Activated T-cell treated with anti-CD3 and anti-CD28 coated beads for 48 hours (primary cell): ENCODE measurements at regions not wholly inside any gene's neighbourhood (a gene's known extent, or its start where the extent isn't known, plus 50 kb on each side); places are given as distances from the start of the nearest gene placed in this dataset.

ENCODE experiments used
- DNase-seq: peaks from one replicate; pipeline ENCODE4 v3.0.0-alpha.2; 2020; ENCODE audit warnings: low read depth

DNA sequence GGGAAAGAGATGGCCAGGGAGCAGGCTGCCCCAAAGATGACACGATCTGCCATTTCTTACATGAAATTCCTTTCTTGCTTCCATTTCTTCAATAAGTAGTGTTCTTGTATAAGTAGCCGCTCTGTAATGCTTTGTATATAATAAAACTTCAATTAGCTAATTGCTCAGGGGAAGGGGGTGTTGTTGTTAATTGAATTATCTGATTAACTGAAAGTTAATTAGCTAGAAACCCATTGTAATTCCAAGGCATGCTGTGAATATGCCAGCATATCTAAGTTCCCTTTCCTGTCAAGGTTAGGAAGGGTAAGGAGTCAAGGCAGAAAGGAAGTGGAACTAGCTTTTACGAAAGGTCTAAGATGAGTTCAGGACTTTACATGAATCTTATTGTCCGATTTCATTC lies 765.9 kb downstream of the TYW1 start:
- no peak for DNase-seq

- DNase-seq = no peak
These were observed 767.7 kb downstream of the TYW1 start for GRCh38 chr7:67764289-67764688.

DNA sequence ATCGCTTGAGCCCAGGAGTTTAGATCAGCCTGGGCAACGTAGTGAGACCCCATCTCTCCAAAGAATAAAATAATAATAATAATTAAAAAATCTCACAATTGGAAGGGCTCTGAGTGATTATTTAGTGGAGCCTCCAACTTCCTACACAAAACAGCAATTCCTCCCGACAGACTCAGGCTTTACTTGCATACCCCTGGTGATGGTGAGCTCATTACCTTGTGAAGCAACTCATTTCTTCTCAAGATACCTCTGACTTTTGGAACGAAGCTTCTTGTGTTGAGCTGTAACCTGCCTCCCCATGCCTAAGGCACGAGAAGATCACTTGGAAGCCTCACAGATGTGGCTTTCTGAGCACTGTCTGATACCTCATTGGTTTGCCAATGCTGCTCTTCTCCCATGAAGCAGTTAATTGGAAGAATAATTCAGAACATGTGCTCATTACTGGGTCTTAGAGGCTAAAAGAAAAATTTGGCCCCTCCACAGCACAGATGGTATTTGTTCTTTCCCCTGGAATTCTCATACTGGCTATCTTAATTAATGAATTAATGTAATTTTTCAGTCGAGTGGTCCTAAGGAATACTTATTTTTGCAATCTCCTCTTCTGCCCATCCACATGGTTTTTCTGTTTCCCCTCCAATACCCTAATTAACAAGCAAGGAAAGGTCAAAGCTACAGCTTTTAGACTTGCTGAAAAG lies 769.0 kb downstream of the TYW1 start:
- DNase-seq = no peak

- DNase-seq = no peak
These were observed 770.3 kb downstream of the TYW1 start for GRCh38 chr7:67766906-67767410.

GRCh38 chr7:67771846-67772605 lies 775.4 kb downstream of the TYW1 start:
- DNase-seq = no peak

DNA sequence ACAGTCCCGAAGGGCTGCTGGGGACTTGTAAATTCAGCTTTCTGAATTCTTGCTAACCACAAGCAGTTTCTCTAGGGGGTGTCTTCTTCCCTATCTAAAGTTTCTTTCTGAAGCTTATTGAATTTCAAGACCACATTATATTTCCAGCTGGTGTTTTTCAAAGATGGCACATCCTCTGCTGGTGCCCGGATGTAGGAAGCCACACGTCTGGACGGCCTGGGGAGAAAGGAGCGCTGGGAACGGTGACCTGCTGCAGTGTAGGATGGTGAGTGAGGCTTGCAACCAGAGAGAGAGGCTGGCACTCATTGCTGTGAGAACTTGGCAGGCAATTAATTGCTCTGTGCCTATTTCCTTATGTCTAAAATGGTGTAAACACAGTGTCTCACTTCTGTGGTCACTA lies 776.4 kb downstream of the TYW1 start:
- DNase-seq = no peak

GRCh38 chr7:67777119-67777518 lies 780.5 kb downstream of the TYW1 start:
- no peak for DNase-seq

DNA sequence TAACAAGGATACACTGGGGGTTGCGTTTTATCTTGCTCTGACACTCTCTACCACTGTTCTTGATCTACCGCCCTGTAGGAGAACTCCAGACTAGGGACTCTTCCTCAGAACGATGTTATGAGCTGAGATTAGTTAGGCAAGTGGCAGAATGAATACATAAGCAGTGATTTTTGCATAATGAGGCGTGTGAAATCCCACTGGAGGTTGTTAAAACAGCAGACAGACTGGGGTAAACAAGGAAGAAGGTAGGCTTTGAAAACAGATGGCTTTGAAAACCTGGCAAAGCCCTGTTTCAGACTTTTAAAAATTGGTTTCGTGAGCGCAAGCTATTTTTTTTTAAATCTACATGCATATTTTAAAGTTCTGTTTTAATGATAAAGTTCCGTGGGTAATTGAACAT lies 785.2 kb downstream of the TYW1 start:
- no peak for DNase-seq

DNA sequence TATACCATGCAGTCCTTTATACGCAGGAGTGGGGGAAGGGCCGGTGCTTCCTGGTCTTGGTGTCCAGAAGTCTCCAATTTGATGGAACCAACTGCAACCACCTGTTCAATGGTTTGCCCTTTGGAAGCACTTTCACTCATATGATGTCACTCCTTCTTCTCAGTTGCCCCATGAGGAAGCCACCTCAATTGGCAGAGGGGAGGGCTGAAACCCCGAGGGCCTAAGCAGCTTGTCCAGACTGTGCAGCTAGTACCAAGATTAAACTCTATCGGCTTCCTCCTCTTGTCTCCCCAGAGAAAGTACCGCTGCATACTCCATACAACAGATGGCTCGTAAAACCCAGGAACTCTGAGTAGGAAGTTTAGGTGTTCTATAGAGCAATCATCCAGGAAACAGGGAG lies 789.4 kb downstream of the TYW1 start:
- no peak for DNase-seq

GRCh38 chr7:67788669-67789068 lies 792.0 kb downstream of the TYW1 start:
- no peak for DNase-seq

- DNase-seq = no peak
These were observed 795.3 kb downstream of the TYW1 start for GRCh38 chr7:67791918-67792317.

DNA sequence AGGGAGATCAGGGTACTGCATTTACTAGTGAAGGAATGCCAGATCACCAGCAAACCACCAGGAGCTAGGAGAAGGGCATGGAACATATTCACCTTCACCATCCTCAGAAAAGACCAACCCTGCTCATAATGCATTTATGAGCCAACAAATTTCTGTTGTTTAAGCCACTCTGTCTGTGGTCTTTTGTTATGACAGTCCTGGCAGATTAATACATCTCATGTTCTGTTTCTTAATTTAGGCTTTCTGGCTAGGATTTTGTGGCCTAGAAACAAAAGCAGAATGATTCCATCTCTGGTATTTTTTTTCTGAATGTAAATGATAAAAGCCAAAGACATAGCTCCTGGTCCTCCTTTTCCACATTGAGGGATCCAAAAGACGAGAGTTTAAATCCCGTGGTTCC lies 797.9 kb downstream of the TYW1 start:
- DNase-seq = no peak

GRCh38 chr7:67803789-67804188 lies 807.2 kb downstream of the TYW1 start:
- no peak for DNase-seq

DNA sequence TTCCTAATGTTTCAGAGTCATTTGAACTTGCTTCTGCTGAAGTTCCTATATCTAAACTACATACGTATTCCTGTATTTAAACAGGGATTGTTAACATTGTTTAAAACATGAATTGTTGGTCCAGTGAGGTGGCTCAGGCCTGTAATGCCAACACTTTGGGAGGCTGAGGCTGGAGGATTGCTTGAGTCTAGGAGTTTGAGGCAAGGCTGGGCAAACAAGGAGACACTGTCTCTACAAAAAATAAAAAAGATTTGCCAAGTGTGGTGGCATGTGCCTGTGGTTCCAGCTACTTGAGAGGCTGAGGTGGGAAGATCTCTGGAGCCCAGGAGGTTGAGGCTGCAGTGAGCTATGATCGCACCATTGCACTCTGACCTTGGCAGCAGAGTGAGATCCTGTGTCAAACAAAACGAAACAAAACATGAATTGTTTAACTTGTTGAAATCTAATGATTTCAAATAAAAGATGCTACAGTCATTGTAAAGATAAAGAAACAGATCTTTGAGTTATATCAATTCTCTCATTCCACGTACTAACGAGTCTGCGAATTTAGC lies 809.4 kb downstream of the TYW1 start:
- DNase-seq = no peak

DNA sequence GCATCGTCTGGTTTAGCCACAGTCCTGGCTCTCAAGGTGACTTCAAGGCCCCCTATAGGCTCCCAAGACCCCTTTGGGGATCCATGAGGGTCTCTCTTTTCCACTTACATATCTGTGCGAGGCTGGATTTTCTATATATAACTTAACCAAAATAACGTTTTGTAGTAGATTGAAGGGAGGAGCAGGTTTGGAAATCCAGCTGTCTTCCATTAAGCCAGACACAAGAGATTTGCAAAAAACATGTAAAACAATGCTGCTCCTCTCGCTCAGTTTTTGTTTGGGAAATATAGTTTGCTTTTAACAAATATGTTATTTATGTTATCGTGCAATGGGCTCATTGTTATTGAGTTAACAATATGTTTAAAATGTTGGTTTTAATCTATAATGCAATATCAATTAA lies 811.2 kb downstream of the TYW1 start:
- no peak for DNase-seq

GRCh38 chr7:67809586-67809985 lies 813.0 kb downstream of the TYW1 start:
- no peak for DNase-seq

- DNase-seq = no peak
These were observed 817.1 kb downstream of the TYW1 start for GRCh38 chr7:67813621-67814292.

GRCh38 chr7:67817481-67817880 lies 820.8 kb downstream of the TYW1 start:
- DNase-seq = no peak

DNA sequence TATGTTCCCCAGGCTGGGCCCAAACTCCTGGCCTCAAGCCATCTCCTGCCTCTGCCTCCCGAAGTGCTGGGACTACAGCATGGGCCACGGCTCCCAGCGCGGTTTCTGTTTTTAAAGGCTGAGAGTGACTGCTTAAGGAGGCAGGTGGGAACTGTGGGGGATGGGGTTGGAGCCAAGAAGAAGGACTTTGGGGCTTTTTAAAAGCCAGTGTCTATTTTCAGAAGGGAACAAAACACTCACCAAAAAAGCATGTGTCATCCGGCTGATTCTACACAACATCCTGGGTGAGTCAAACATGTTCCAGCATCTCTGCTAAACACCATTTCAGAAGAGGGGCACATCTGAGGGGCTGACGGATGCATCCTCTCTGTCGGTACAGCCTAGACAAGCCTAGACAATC lies 824.5 kb downstream of the TYW1 start:
- DNase-seq = no peak

DNA sequence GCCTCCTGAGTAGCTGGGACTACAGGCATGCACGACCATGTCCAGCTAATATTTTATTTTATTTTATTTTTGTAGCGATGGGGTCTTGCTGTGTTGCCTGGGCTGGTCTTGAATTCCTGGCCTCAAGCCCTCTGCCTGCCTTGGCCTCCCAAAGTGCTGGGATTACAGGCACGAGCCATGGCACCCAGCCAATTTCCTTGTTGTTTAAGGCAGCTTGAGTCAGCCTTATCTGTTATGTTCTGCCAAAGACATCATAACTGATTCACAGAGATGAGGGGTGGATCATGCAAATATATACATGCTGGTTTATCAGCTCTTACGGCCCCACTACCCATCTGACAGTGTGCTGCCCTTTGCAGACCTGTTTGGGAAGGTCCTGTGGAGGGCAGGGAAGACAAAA lies 826.7 kb downstream of the TYW1 start:
- DNase-seq = no peak

- no peak for DNase-seq
These were observed 828.7 kb downstream of the TYW1 start for GRCh38 chr7:67825356-67825755.

- no peak for DNase-seq
These were observed 845.3 kb downstream of the TYW1 start for GRCh38 chr7:67841896-67842295.

DNA sequence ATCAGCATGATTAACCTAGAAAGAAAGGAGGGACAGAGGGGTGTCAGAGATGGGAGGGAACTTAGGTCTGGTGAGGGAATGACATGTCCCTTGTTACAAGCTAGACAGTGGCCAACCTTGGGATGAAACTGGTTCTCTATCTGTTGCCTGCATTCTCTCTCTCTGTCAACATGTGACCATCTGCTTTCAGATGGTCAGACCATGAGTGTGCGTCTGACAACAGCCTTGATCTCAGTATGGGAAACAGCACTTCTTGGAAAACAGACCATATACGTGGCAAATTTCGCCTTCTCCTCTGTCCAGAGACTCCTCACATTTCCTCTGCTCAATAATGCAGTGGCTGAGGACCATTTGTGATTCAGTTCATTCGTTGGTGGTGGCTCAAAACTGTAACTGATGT lies 845.9 kb downstream of the TYW1 start:
- no peak for DNase-seq
